GM18498 (cell line): ENCODE measurements at regions not wholly inside any gene's neighbourhood (a gene's known extent, or its start where the extent isn't known, plus 50 kb on each side); places are given as distances from the start of the nearest gene placed in this dataset.

ENCODE experiments used
- ATAC-seq: cut with Tn5 transposase; IDR thresholded peaks from one replicate; pipeline ENCODE4 v1.9.1; 2021; ENCODE audit warnings: mild to moderate bottlenecking, moderate library complexity; ENCODE audit not compliant: unreplicated experiment

- no peak for ATAC-seq
Measured at GRCh38 chr6:18667612-18668011, 280.5 kb downstream of the RNF144B start.

- ATAC-seq, result no peak
Measured at GRCh38 chr6:18668994-18669393, 281.8 kb downstream of the RNF144B start.

GRCh38 chr6:18672852-18673251, 285.7 kb downstream of the RNF144B start:
- no peak for ATAC-seq

- ATAC-seq, result no peak
Measured at GRCh38 chr6:18674346-18674745, 287.2 kb downstream of the RNF144B start.

GRCh38 chr6:18675881-18676280, 288.7 kb downstream of the RNF144B start:
- no peak for ATAC-seq

GRCh38 chr6:18676548-18676947, 289.4 kb downstream of the RNF144B start:
- ATAC-seq, result no peak

- no peak for ATAC-seq
Measured at GRCh38 chr6:18680842-18681241, 293.7 kb downstream of the RNF144B start.

GRCh38 chr6:18681832-18682503, 294.8 kb downstream of the RNF144B start:
- ATAC-seq, result no peak

- ATAC-seq, result no peak
Measured at GRCh38 chr6:18684343-18684742, 297.2 kb downstream of the RNF144B start.

- ATAC-seq, result no peak
Measured at GRCh38 chr6:18692929-18693685, 306.0 kb downstream of the RNF144B start.

- ATAC-seq, result no peak
Measured at GRCh38 chr6:18693881-18694280, 306.7 kb downstream of the RNF144B start.

GRCh38 chr6:18703546-18703945, 316.4 kb downstream of the RNF144B start:
- no peak for ATAC-seq

GRCh38 chr6:18707714-18708439, 320.7 kb downstream of the RNF144B start:
- ATAC-seq, result no peak

GRCh38 chr6:18712595-18712994, 325.4 kb downstream of the RNF144B start:
- no peak for ATAC-seq

GRCh38 chr6:18720075-18720474, 332.9 kb downstream of the RNF144B start:
- no peak for ATAC-seq

GRCh38 chr6:18724056-18724455, 336.9 kb downstream of the RNF144B start:
- no peak for ATAC-seq

- no peak for ATAC-seq
Measured at GRCh38 chr6:18725449-18725848, 338.3 kb downstream of the RNF144B start.

GRCh38 chr6:18733921-18734550, 346.9 kb downstream of the RNF144B start:
- no peak for ATAC-seq

- no peak for ATAC-seq
Measured at GRCh38 chr6:18741741-18742140, 354.6 kb downstream of the RNF144B start.

GRCh38 chr6:18742406-18742805, 355.3 kb downstream of the RNF144B start:
- no peak for ATAC-seq

- ATAC-seq, result no peak
Measured at GRCh38 chr6:18746727-18747126, 359.6 kb downstream of the RNF144B start.
